K562 (cell line): ENCODE measurements at regions not wholly inside any gene's neighbourhood (a gene's known extent, or its start where the extent isn't known, plus 50 kb on each side); places are given as distances from the start of the nearest gene placed in this dataset.

Experiments used
- ARID2 ChIP-seq: fragments of 450-650 bp; IDR thresholded peaks from 2 replicates; pipeline ENCODE4 v1.6.1; 2017; ENCODE audit warnings: antibody characterized with exemption, mild to moderate bottlenecking
- CBFB ChIP-seq: sonication (generic); formaldehyde crosslinking; IDR thresholded peaks from 2 replicates; pipeline ENCODE4 v1.4.0; 2020; ENCODE audit warnings: mild to moderate bottlenecking, missing genetic modification reagents
- CHCHD3 ChIP-seq: fragments of 250-450 bp; sonication (Bioruptor Pico); IDR thresholded peaks from 2 replicates; pipeline ENCODE4 v2.1.2; 2022; ENCODE audit warnings: mild to moderate bottlenecking
- E2F3 ChIP-seq: fragments of 250-450 bp; sonication (Bioruptor Pico); IDR thresholded peaks from 2 replicates; pipeline ENCODE4 v1.4.0; 2020; ENCODE audit warnings: mild to moderate bottlenecking
- GTF2B ChIP-seq: IDR thresholded peaks from 2 replicates; pipeline ENCODE4 v1.6.1; 2011; ENCODE audit not compliant: insufficient read length; ENCODE audit errors: extremely low read depth
- HCFC1 ChIP-seq: IDR thresholded peaks from 2 replicates; pipeline ENCODE4 v1.6.1; 2012; ENCODE audit warnings: low read depth, low read length, improper control_type of control experiment
- HNRNPUL1 ChIP-seq: fragments of 200-400 bp; formaldehyde crosslinking; IDR thresholded peaks from 2 replicates; pipeline ENCODE4 v1.6.1; 2017; ENCODE audit warnings: low read length
- PHF20 ChIP-seq: fragments of 450-650 bp; IDR thresholded peaks from 2 replicates; pipeline ENCODE4 v1.6.1; 2018; ENCODE audit not compliant: partially characterized antibody
- POLR2G ChIP-seq: fragments of 200-400 bp; formaldehyde crosslinking; IDR thresholded peaks from 2 replicates; pipeline ENCODE4 v1.6.1; 2017; ENCODE audit warnings: low read depth, mild to moderate bottlenecking, antibody characterized with exemption, low read length, moderate library complexity
- RBFOX2 ChIP-seq: fragments of 200-400 bp; formaldehyde crosslinking; IDR thresholded peaks from 2 replicates; pipeline ENCODE4 v1.6.1; 2017; ENCODE audit warnings: low read depth, mild to moderate bottlenecking, low read length, moderate library complexity
- STAT6 ChIP-seq: sonication (generic); formaldehyde crosslinking; IDR thresholded peaks from 2 replicates; pipeline ENCODE4 v1.8.1; 2023; ENCODE audit warnings: mild to moderate bottlenecking, missing genetic modification reagents
- TARDBP ChIP-seq: fragments of 450-650 bp; IDR thresholded peaks from 2 replicates; pipeline ENCODE4 v1.6.1; 2016
- ZNF212 ChIP-seq: fragments of 450-650 bp; formaldehyde crosslinking; IDR thresholded peaks from 2 replicates; pipeline ENCODE4 v1.4.0; 2020; ENCODE audit warnings: mild to moderate bottlenecking
- ZNF609 ChIP-seq: sonication (generic); formaldehyde crosslinking; IDR thresholded peaks from 2 replicates; pipeline ENCODE4 v1.8.1; 2023; ENCODE audit warnings: missing genetic modification reagents, mild to moderate bottlenecking, borderline replicate concordance
- TF ChIP-seq, protein P1 (sequence below): fragments of 450-650 bp; formaldehyde crosslinking; IDR thresholded peaks from 2 replicates; pipeline ENCODE4 v1.4.0; 2020; ENCODE audit warnings: mild to moderate bottlenecking, moderate library complexity
- TF ChIP-seq, protein P2 (sequence below): fragments of 450-650 bp; IDR thresholded peaks from 2 replicates; pipeline ENCODE4 v1.7.1; 2018; ENCODE audit warnings: mild to moderate bottlenecking, low read depth; ENCODE audit not compliant: partially characterized antibody

- TF ChIP-seq STAT6 (CRISPR knock-in tag) (no peak), CBFB (no peak), HNRNPUL1 (no peak), E2F3 (CRISPR knock-in tag) (no peak), ZNF212 (CRISPR knock-in tag) (no peak), CHCHD3 (CRISPR knock-in tag) (no peak), ARID2 (no peak), ZNF609 (CRISPR knock-in tag) (no peak), RBFOX2 (peak; percentile 71), POLR2G (peak; percentile 76), TARDBP (no peak), GTF2B (no peak), PHF20 (no peak), HCFC1 (no peak)
- TF ChIP-seq, protein P1, sequence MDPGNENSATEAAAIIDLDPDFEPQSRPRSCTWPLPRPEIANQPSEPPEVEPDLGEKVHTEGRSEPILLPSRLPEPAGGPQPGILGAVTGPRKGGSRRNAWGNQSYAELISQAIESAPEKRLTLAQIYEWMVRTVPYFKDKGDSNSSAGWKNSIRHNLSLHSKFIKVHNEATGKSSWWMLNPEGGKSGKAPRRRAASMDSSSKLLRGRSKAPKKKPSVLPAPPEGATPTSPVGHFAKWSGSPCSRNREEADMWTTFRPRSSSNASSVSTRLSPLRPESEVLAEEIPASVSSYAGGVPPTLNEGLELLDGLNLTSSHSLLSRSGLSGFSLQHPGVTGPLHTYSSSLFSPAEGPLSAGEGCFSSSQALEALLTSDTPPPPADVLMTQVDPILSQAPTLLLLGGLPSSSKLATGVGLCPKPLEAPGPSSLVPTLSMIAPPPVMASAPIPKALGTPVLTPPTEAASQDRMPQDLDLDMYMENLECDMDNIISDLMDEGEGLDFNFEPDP (CRISPR knock-in tag): no peak
- TF ChIP-seq, protein P2, sequence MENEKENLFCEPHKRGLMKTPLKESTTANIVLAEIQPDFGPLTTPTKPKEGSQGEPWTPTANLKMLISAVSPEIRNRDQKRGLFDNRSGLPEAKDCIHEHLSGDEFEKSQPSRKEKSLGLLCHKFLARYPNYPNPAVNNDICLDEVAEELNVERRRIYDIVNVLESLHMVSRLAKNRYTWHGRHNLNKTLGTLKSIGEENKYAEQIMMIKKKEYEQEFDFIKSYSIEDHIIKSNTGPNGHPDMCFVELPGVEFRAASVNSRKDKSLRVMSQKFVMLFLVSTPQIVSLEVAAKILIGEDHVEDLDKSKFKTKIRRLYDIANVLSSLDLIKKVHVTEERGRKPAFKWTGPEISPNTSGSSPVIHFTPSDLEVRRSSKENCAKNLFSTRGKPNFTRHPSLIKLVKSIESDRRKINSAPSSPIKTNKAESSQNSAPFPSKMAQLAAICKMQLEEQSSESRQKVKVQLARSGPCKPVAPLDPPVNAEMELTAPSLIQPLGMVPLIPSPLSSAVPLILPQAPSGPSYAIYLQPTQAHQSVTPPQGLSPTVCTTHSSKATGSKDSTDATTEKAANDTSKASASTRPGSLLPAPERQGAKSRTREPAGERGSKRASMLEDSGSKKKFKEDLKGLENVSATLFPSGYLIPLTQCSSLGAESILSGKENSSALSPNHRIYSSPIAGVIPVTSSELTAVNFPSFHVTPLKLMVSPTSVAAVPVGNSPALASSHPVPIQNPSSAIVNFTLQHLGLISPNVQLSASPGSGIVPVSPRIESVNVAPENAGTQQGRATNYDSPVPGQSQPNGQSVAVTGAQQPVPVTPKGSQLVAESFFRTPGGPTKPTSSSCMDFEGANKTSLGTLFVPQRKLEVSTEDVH: no peak
These were observed 61.8 kb upstream of the IL6 start (continued) for GRCh38 chr7:22664988-22665798.
